GM12874 (cell line): ENCODE measurements at regions not wholly inside any gene's neighbourhood (a gene's known extent, or its start where the extent isn't known, plus 50 kb on each side); places are given as distances from the start of the nearest gene placed in this dataset.

Experiments used
- CTCF ChIP-seq: IDR thresholded peaks from 2 replicates; pipeline ENCODE4 v1.5.1; 2011; ENCODE audit warnings: low read depth, mild to moderate bottlenecking, control low read depth, low read length, moderate library complexity; ENCODE audit not compliant: insufficient read depth

- TF ChIP-seq CTCF: no peak
Observed at GRCh38 chr17:72565006-72565405, 444.2 kb downstream of the SOX9 start.

- TF ChIP-seq CTCF: no peak
Observed at GRCh38 chr17:72565758-72566157, 444.9 kb downstream of the SOX9 start.

- no peak for TF ChIP-seq CTCF
Observed at GRCh38 chr17:72566671-72567484, 446.1 kb downstream of the SOX9 start.

- TF ChIP-seq CTCF: no peak
Observed at GRCh38 chr17:72567774-72568173, 447.0 kb downstream of the SOX9 start.

- TF ChIP-seq CTCF: no peak
Observed at GRCh38 chr17:72569148-72569946, 448.5 kb downstream of the SOX9 start.

- no peak for TF ChIP-seq CTCF
Observed at GRCh38 chr17:72571813-72572396, 451.1 kb downstream of the SOX9 start.
